LNCAP (cell line): ENCODE measurements at regions not wholly inside any gene's neighbourhood (a gene's known extent, or its start where the extent isn't known, plus 50 kb on each side); places are given as distances from the start of the nearest gene placed in this dataset.

ENCODE experiments used
- TF ChIP-seq, protein P1 (sequence below): fragments of 450-650 bp; IDR thresholded peaks from 2 replicates; pipeline ENCODE4 v1.5.1; 2017; ENCODE audit warnings: mild to moderate bottlenecking

- TF ChIP-seq, protein P1, sequence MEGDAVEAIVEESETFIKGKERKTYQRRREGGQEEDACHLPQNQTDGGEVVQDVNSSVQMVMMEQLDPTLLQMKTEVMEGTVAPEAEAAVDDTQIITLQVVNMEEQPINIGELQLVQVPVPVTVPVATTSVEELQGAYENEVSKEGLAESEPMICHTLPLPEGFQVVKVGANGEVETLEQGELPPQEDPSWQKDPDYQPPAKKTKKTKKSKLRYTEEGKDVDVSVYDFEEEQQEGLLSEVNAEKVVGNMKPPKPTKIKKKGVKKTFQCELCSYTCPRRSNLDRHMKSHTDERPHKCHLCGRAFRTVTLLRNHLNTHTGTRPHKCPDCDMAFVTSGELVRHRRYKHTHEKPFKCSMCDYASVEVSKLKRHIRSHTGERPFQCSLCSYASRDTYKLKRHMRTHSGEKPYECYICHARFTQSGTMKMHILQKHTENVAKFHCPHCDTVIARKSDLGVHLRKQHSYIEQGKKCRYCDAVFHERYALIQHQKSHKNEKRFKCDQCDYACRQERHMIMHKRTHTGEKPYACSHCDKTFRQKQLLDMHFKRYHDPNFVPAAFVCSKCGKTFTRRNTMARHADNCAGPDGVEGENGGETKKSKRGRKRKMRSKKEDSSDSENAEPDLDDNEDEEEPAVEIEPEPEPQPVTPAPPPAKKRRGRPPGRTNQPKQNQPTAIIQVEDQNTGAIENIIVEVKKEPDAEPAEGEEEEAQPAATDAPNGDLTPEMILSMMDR: no peak
These were observed 733.0 kb downstream of the ZPLD1 start for GRCh38 chr3:103167850-103168249.

DNA sequence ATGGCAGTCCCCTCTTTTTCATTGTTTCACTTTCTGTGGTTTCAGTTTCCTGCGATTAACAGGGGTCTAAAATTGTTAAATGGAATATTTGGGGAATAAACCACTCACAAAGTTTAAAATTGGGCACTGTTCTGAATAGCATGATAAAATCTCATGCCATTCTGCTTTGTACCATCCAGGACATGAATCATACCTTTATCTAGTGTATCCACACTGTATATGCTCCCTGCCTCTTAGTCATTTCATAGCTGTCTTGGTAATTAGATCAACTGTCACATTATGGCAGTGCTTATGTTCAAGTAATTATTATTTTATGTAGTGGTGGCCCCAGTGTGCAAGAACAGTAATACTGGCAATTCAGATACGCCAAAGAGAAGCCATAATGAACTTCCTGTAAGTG lies 734.5 kb downstream of the ZPLD1 start:
- TF ChIP-seq, protein P1: no peak

- TF ChIP-seq, protein P1: no peak
These were observed 735.8 kb downstream of the ZPLD1 start for GRCh38 chr3:103170651-103171050.

- TF ChIP-seq, protein P1: no peak
These were observed 739.1 kb downstream of the ZPLD1 start for GRCh38 chr3:103173940-103174339.

- TF ChIP-seq, protein P1: no peak
These were observed 746.3 kb downstream of the ZPLD1 start for GRCh38 chr3:103181160-103181559.

GRCh38 chr3:103184772-103185171 lies 750.0 kb downstream of the ZPLD1 start:
- TF ChIP-seq, protein P1: no peak

DNA sequence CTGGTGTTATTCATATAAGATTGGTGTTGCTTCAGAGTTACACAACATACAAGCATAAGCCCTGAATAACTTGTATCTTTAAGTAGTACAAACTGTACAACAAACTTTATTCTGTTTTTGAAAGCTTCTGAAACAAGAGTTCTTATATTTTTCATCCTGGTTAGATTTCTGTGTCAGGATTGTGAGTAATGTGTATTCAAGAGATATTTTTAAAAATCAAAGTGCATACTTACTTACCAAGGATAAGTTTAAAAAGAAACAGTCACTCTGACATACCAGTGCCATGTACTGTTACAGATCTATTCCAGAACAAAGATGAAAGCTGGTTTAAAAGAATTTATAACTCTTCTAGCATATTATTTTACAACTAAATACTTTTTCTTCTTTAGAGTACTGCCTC lies 755.1 kb downstream of the ZPLD1 start:
- TF ChIP-seq, protein P1: no peak

DNA sequence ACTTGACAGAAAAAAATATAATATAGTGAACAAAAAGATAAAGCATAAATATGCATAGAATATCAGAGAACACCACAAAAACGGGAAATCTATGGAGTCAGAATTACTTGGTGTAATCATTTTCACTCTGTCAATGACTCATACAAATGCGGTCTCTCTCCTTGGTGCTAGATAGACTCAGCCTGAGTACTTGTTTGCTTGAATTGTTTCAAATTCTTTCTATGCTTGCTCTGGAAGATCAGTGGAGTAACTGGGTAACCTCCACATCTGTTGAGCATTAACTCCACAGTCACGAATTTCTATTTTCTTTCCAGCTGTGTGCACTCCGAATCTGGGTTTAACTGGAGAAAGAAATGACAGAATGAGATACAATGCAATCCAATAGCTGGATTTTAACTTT lies 760.4 kb downstream of the ZPLD1 start:
- TF ChIP-seq, protein P1: no peak
